CD4-positive, alpha-beta T cell treated with Interferon alpha-2 for 1 hour (primary cell): ENCODE measurements at regions not wholly inside any gene's neighbourhood (a gene's known extent, or its start where the extent isn't known, plus 50 kb on each side); places are given as distances from the start of the nearest gene placed in this dataset.
"Not testable (repeated sequence)": the region's sequence is repeated elsewhere in the genome, so short reads cannot be mapped to it uniquely, and the experiment has no call there.

Experiments used
- DNase-seq, 2 donors: peaks; one replicate each; pipeline ENCODE4 v3.0.0-alpha.2; 2020 to 2022

- not testable (repeated sequence) for DNase-seq
Observed at GRCh38 chr2:242159921-242160320, 290.4 kb downstream of the RTP5 start.

GRCh38 chr2:242165115-242165514 lies 295.6 kb downstream of the RTP5 start:
- DNase-seq: not testable (repeated sequence)

GRCh38 chr2:242171290-242171689 lies 301.8 kb downstream of the RTP5 start:
- DNase-seq: not testable (repeated sequence)
